A549 (cell line): ENCODE measurements at regions not wholly inside any gene's neighbourhood (a gene's known extent, or its start where the extent isn't known, plus 50 kb on each side); places are given as distances from the start of the nearest gene placed in this dataset.

Experiments
- ATAC-seq, 2 experiments: fragments of 200-7000 bp in 1 of 2; fragments of >200 bp in 1 of 2; cut with Nextera tagmentation in 1 of 2; cut with Tn5 transposase in 1 of 2; 3 replicates each; pipeline versions ENCODE4 v1.8.0 to v1.9.1; 2018 to 2020; ENCODE audit warnings: mild to moderate bottlenecking in 1 of 2, moderate library complexity in 1 of 2
- CTCF ChIA-PET: fragments of 300-600 bp; sonication (Branson Sonifier 250); formaldehyde crosslinking; extraction: SDS; loops from one replicate; lab custom pipeline; 2021; ENCODE audit warnings: antibody characterized with exemption, inconsistent platforms; lab: Yijun Ruan, JAX
- POLR2A ChIA-PET: fragments of 350-600 bp; formaldehyde crosslinking; extraction: SDS; loops from one replicate; lab custom pipeline; 2021; ENCODE audit warnings: antibody characterized with exemption, inconsistent platforms; lab: Yijun Ruan, JAX
- DNase-seq, 2 experiments: peaks; one replicate each; pipeline versions ENCODE4 v3.0.0 to v3.0.0-alpha.2; 2011 to 2016; ENCODE audit warnings: low read depth in 1 of 2, low spot score in 1 of 2
- FAIRE-seq: peaks from 2 replicates; lab custom pipeline; 2011; peaks lifted over from hg19 to GRCh38; lab: Jason Lieb, UNC
- H3K27ac ChIP-seq, 2 experiments: fragments of >200 bp; sonication (Bioruptor Twin); formaldehyde crosslinking; 3 replicates each; pipeline ENCODE4 v1.5.1; 2016 to 2017
- H3K4me1 ChIP-seq: fragments of >200 bp; sonication (Bioruptor Twin); formaldehyde crosslinking; 3 replicates; pipeline ENCODE4 v1.6.1; 2016
- H3K4me2 ChIP-seq: fragments of >200 bp; sonication (Bioruptor Twin); formaldehyde crosslinking; 3 replicates; pipeline ENCODE4 v1.6.1; 2016
- H3K4me3 ChIP-seq: fragments of >200 bp; sonication (Bioruptor Twin); formaldehyde crosslinking; 3 replicates; pipeline ENCODE4 v1.5.1; 2016
- H3K9me3 ChIP-seq: fragments of >200 bp; sonication (Bioruptor Twin); formaldehyde crosslinking; 3 replicates; pipeline ENCODE4 v1.6.1; 2016
- CHD2 ChIP-seq: fragments of 150-350 bp; IDR thresholded peaks from 2 replicates; pipeline ENCODE4 v1.6.1; 2014; ENCODE audit warnings: low read length; ENCODE audit not compliant: partially characterized antibody
- EHF ChIP-seq: fragments of 250-450 bp; sonication (Bioruptor Pico); IDR thresholded peaks from 2 replicates; pipeline ENCODE4 v1.5.0; 2020; ENCODE audit warnings: mild to moderate bottlenecking
- EHMT2 ChIP-seq: fragments of 200-600 bp; sonication (generic); IDR thresholded peaks from 2 replicates; pipeline ENCODE4 v1.6.1; 2016; ENCODE audit warnings: antibody characterized with exemption, low read depth, mild to moderate bottlenecking, moderate library complexity
- GATA3 ChIP-seq: IDR thresholded peaks from 2 replicates; pipeline ENCODE4 v1.6.1; 2012; ENCODE audit warnings: borderline replicate concordance
- HDAC2 ChIP-seq: fragments of 200-600 bp; sonication (generic); IDR thresholded peaks from 2 replicates; pipeline ENCODE4 v1.6.1; 2016
- HEYL ChIP-seq: fragments of 250-450 bp; sonication (Bioruptor Pico); IDR thresholded peaks from 2 replicates; pipeline ENCODE4 v1.8.0; 2021; ENCODE audit warnings: mild to moderate bottlenecking, moderate library complexity
- HOXB13 ChIP-seq: fragments of 250-450 bp; sonication (Bioruptor Pico); IDR thresholded peaks from 2 replicates; pipeline ENCODE4 v1.5.0; 2020; ENCODE audit warnings: low read depth, mild to moderate bottlenecking, moderate library complexity
- HOXB5 ChIP-seq: fragments of 250-450 bp; sonication (Bioruptor Pico); IDR thresholded peaks from 2 replicates; pipeline ENCODE4 v1.5.0; 2020; ENCODE audit warnings: mild to moderate bottlenecking, moderate library complexity
- KDM1A ChIP-seq: fragments of 200-600 bp; sonication (generic); IDR thresholded peaks from 2 replicates; pipeline ENCODE4 v1.6.1; 2016; ENCODE audit warnings: low read depth, mild to moderate bottlenecking
- NFE2L2 ChIP-seq: fragments of 150-350 bp; conservative IDR thresholded peaks from 2 replicates; pipeline ENCODE4 v1.6.1; 2014; ENCODE audit warnings: low read length
- NPAS2 ChIP-seq: fragments of 250-450 bp; sonication (Bioruptor Pico); IDR thresholded peaks from 2 replicates; pipeline ENCODE4 v1.8.0; 2022; ENCODE audit warnings: mild to moderate bottlenecking, moderate library complexity, borderline replicate concordance
- NR3C1 ChIP-seq: fragments of >200 bp; sonication (Bioruptor Twin); formaldehyde crosslinking; IDR thresholded peaks from 3 replicates; pipeline ENCODE4 v1.6.1; 2017
- POLR2A ChIP-seq: IDR thresholded peaks from 2 replicates; pipeline ENCODE4 v1.6.1; 2012; ENCODE audit warnings: mild to moderate bottlenecking, low read length
- RAD21 ChIP-seq, 2 experiments: fragments of >200 bp in 1 of 2; sonication (Bioruptor Twin) in 1 of 2; formaldehyde crosslinking in 1 of 2; IDR thresholded peaks in 1 of 2; conservative IDR thresholded peaks in 1 of 2; 2 replicates in 1 of 2; 3 replicates in 1 of 2; pipeline ENCODE4 v1.6.1; 2012 to 2018; ENCODE audit warnings: inconsistent platforms in 1 of 2
- RCOR1 ChIP-seq: fragments of 150-350 bp; IDR thresholded peaks from 2 replicates; pipeline ENCODE4 v1.6.1; 2014; ENCODE audit warnings: antibody characterized with exemption, low read length, low read depth
- TP53 ChIP-seq: fragments of 250-450 bp; sonication (Bioruptor Pico); IDR thresholded peaks from 2 replicates; pipeline ENCODE4 v1.5.0; 2021; ENCODE audit warnings: mild to moderate bottlenecking, moderate library complexity
- ZC3H11A ChIP-seq: fragments of 450-650 bp; IDR thresholded peaks from 2 replicates; pipeline ENCODE4 v1.6.1; 2014; ENCODE audit warnings: antibody characterized with exemption, mild to moderate bottlenecking
- ZFP36 ChIP-seq: fragments of 450-650 bp; IDR thresholded peaks from 2 replicates; pipeline ENCODE4 v1.6.1; 2014; ENCODE audit warnings: borderline replicate concordance; ENCODE audit not compliant: partially characterized antibody
- ZNF302 ChIP-seq: fragments of 250-450 bp; sonication (Bioruptor Pico); IDR thresholded peaks from 2 replicates; pipeline ENCODE4 v1.9.0; 2021; ENCODE audit warnings: inconsistent platforms, mild to moderate bottlenecking, moderate library complexity
- WGBS: methylation state at CpG from one replicate; pipeline ENCODE4 v1.1.6; 2017; ENCODE audit errors: missing lambda C conversion rate; 5-methylcytosine and 5-hydroxymethylcytosine counted together
- TF ChIP-seq, protein P1 (sequence below): fragments of >200 bp; sonication (Bioruptor Twin); formaldehyde crosslinking; IDR thresholded peaks from 3 replicates; pipeline ENCODE4 v1.6.1; 2016
- TF ChIP-seq, protein P2 (sequence below): fragments of 250-450 bp; sonication (Bioruptor Pico); IDR thresholded peaks from 2 replicates; pipeline ENCODE4 v1.5.0; 2021; ENCODE audit warnings: mild to moderate bottlenecking, moderate library complexity, borderline replicate concordance
- TF ChIP-seq, protein P3 (sequence below): fragments of 250-450 bp; sonication (Bioruptor Pico); IDR thresholded peaks from 2 replicates; pipeline ENCODE4 v1.5.0; 2020; ENCODE audit warnings: low read depth, mild to moderate bottlenecking, moderate library complexity
- TF ChIP-seq, protein P4 (sequence below): fragments of >200 bp; sonication (Bioruptor Twin); formaldehyde crosslinking; IDR thresholded peaks from 3 replicates; pipeline ENCODE4 v1.5.1; 2016
- TF ChIP-seq, protein P5 (sequence below): fragments of 150-350 bp; IDR thresholded peaks from 2 replicates; pipeline ENCODE4 v1.6.1; 2014; ENCODE audit warnings: low read depth, mild to moderate bottlenecking, low read length
- TF ChIP-seq, protein P6 (sequence below): fragments of >200 bp; sonication (Bioruptor Twin); formaldehyde crosslinking; IDR thresholded peaks from 2 replicates; pipeline ENCODE4 v1.6.1; 2016

DNA sequence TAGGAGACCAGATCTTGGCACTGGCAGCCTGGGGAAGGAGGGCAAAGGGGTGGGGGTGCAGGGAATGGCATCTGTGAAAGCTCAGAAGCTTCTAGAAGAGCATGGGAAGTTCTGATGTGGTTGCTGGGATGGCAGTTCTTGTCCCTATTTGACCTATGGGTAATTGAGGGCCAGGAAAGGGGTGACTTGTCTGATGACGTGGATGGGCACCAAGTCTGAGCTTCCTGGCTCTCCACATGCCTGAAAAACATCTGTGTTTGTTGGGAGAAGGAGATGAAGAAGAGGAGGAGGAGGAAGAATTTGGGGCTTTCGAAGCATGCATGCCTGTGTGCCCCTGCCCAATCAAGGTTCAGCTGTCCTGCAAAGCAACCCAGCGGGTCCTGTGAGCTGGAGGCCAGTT lies 158.8 kb downstream of the SMAD6 start:
- peaks cover 17% of the 10 kb centered on the region for H3K4me1 ChIP-seq
- no peak overlapping the region for H3K4me2 ChIP-seq
- DNase-seq = no peak
- ChIA-PET CTCF (interaction anchor here (1.0 to 12.7 kb wide), 21 partner anchors 8 to 294 kb away, joined by 3 to 224 read pairs (median 5); partner anchors contain the start of gene SMAD6), POLR2A (no interaction called here)
- no peak overlapping the region for H3K4me3 ChIP-seq
- 95% methylated on average over 3 of the region's 3 CpGs for WGBS
- TF ChIP-seq POLR2A (no peak), RCOR1 (no peak), ZC3H11A (no peak), ZFP36 (no peak), NFE2L2 (no peak), KDM1A (no peak), NR3C1 (no peak), CHD2 (no peak), HDAC2 (no peak), RAD21 (conservative IDR thresholded peaks at IDR 0.05 in 1 of 2, IDR thresholded peaks at IDR 0.05 in 1 of 2) (no peak), GATA3 (no peak), HEYL (CRISPR knock-in tag) (no peak), ZNF302 (no peak), EHF (CRISPR knock-in tag) (no peak), NPAS2 (no peak)
- TF ChIP-seq, protein P1, sequence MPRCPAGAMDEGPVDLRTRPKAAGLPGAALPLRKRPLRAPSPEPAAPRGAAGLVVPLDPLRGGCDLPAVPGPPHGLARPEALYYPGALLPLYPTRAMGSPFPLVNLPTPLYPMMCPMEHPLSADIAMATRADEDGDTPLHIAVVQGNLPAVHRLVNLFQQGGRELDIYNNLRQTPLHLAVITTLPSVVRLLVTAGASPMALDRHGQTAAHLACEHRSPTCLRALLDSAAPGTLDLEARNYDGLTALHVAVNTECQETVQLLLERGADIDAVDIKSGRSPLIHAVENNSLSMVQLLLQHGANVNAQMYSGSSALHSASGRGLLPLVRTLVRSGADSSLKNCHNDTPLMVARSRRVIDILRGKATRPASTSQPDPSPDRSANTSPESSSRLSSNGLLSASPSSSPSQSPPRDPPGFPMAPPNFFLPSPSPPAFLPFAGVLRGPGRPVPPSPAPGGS = no peak
- TF ChIP-seq, protein P2, sequence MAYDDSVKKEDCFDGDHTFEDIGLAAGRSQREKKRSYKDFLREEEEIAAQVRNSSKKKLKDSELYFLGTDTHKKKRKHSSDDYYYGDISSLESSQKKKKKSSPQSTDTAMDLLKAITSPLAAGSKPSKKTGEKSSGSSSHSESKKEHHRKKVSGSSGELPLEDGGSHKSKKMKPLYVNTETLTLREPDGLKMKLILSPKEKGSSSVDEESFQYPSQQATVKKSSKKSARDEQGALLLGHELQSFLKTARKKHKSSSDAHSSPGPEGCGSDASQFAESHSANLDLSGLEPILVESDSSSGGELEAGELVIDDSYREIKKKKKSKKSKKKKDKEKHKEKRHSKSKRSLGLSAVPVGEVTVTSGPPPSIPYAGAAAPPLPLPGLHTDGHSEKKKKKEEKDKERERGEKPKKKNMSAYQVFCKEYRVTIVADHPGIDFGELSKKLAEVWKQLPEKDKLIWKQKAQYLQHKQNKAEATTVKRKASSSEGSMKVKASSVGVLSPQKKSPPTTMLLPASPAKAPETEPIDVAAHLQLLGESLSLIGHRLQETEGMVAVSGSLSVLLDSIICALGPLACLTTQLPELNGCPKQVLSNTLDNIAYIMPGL (CRISPR knock-in tag) = no peak
- TF ChIP-seq, protein P3, sequence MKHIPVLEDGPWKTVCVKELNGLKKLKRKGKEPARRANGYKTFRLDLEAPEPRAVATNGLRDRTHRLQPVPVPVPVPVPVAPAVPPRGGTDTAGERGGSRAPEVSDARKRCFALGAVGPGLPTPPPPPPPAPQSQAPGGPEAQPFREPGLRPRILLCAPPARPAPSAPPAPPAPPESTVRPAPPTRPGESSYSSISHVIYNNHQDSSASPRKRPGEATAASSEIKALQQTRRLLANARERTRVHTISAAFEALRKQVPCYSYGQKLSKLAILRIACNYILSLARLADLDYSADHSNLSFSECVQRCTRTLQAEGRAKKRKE (CRISPR knock-in tag) = no peak
- TF ChIP-seq, protein P4, sequence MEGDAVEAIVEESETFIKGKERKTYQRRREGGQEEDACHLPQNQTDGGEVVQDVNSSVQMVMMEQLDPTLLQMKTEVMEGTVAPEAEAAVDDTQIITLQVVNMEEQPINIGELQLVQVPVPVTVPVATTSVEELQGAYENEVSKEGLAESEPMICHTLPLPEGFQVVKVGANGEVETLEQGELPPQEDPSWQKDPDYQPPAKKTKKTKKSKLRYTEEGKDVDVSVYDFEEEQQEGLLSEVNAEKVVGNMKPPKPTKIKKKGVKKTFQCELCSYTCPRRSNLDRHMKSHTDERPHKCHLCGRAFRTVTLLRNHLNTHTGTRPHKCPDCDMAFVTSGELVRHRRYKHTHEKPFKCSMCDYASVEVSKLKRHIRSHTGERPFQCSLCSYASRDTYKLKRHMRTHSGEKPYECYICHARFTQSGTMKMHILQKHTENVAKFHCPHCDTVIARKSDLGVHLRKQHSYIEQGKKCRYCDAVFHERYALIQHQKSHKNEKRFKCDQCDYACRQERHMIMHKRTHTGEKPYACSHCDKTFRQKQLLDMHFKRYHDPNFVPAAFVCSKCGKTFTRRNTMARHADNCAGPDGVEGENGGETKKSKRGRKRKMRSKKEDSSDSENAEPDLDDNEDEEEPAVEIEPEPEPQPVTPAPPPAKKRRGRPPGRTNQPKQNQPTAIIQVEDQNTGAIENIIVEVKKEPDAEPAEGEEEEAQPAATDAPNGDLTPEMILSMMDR = no peak
- H3K27ac ChIP-seq = peak overlapping the region in 1 of 2 experiments; percentile 12; a peak in 1 of 6 replicates
- ATAC-seq = no peak
- no peak for FAIRE-seq
- H3K9me3 ChIP-seq = no peaks in the 10 kb centered on the region

DNA sequence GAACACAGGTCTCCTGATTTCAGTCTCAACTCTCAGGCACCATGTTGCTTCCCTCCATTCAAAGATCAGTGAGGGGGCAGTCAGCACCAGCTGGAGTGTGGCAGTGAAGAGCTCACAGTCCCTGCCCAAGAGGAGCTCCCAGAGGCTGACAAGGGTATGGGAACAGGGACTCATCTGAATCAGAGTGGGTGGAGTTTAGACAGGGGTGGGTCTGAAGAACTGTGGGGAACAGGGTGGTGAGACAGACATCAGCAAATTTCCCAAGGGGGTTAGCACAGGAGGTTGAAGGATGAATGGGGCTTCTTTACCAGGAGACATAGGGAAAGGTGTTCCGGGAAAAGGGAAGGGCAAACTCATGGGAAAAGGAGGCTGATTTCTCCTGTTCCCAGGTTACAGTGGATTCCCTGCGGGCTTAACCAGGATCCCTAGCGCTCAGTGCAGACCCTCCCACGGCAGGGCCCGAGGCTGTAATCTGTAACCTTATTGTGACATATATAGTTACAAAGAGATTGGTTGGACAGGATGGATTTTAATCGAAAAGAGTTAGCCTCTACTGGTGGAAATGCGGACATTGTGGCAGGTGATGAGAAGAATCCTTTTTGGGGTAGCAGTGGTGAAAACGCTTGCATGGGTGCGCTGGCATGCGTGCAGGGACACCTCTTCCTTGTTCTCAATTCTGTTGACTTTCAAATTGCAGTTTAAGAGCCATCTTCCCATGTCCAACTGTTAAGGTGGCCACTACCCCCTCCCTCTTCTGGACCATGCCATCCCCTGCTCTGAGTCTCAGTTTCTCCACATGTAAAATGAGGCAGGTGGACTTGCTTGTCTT lies 160.3 kb downstream of the SMAD6 start:
- CTCF ChIA-PET = interaction anchor here (0.7 to 12.7 kb wide), 32 partner anchors 10 to 295 kb away, joined by 3 to 224 read pairs (median 5); partner anchors contain the start of gene SMAD6
- peaks cover 17% of the 10 kb centered on the region for H3K4me1 ChIP-seq
- 81% methylated on average over 10 of the region's 10 CpGs for WGBS
- peak overlapping the region; percentile 21; the same call in 2 of the 3 replicates for H3K4me2 ChIP-seq
- DNase-seq = peak; percentile 40 to 43
- peak; percentile 66 to 76 for ATAC-seq
- FAIRE-seq = no peak
- peak overlapping the region in 1 of 2 experiments; percentile 66; a peak in 4 of 6 replicates for H3K27ac ChIP-seq
- no peaks in the 10 kb centered on the region for H3K9me3 ChIP-seq
- POLR2A ChIA-PET = no interaction called here
- H3K4me3 ChIP-seq = no peak overlapping the region
- no peak for TF ChIP-seq EHF (CRISPR knock-in tag)
- TF ChIP-seq HOXB13 (CRISPR knock-in tag) = no peak
- TF ChIP-seq HOXB5 (CRISPR knock-in tag) = no peak
- TF ChIP-seq RAD21 (conservative IDR thresholded peaks at IDR 0.05 in 1 of 2, IDR thresholded peaks at IDR 0.05 in 1 of 2) = no peak
- no peak for TF ChIP-seq EHMT2
- TF ChIP-seq, protein P1 = no peak
- TF ChIP-seq ZC3H11A = no peak
- TF ChIP-seq RCOR1 = no peak
- TF ChIP-seq, protein P5, sequence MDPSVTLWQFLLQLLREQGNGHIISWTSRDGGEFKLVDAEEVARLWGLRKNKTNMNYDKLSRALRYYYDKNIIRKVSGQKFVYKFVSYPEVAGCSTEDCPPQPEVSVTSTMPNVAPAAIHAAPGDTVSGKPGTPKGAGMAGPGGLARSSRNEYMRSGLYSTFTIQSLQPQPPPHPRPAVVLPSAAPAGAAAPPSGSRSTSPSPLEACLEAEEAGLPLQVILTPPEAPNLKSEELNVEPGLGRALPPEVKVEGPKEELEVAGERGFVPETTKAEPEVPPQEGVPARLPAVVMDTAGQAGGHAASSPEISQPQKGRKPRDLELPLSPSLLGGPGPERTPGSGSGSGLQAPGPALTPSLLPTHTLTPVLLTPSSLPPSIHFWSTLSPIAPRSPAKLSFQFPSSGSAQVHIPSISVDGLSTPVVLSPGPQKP = no peak
- no peak for TF ChIP-seq TP53 (CRISPR knock-in tag)
- TF ChIP-seq, protein P6, sequence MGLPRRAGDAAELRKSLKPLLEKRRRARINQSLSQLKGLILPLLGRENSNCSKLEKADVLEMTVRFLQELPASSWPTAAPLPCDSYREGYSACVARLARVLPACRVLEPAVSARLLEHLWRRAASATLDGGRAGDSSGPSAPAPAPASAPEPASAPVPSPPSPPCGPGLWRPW = no peak
